SK-N-SH treated with all-trans-retinoic acid at 6 μM for 48 hours (cell line): ENCODE measurements at regions not wholly inside any gene's neighbourhood (a gene's known extent, or its start where the extent isn't known, plus 50 kb on each side); places are given as distances from the start of the nearest gene placed in this dataset.

ENCODE experiments used
- ATAC-seq: fragments of 200-7000 bp; cut with Tn5 transposase; 3 replicates; pipeline ENCODE4 v1.9.1; 2020; ENCODE audit warnings: mild to moderate bottlenecking, moderate library complexity
- CSDC2 ChIP-seq: fragments of 250-450 bp; sonication (Bioruptor Pico); IDR thresholded peaks from 2 replicates; pipeline ENCODE4 v1.5.0; 2020; ENCODE audit warnings: mild to moderate bottlenecking, moderate library complexity
- ESRRG ChIP-seq: fragments of 250-450 bp; sonication (Bioruptor Pico); IDR thresholded peaks from 2 replicates; pipeline ENCODE4 v1.6.1; 2021; ENCODE audit warnings: mild to moderate bottlenecking
- ISL1 ChIP-seq: fragments of 250-450 bp; sonication (Bioruptor Pico); IDR thresholded peaks from 2 replicates; pipeline ENCODE4 v2.1.2; 2022; ENCODE audit warnings: mild to moderate bottlenecking, moderate library complexity
- OSR1 ChIP-seq: fragments of 250-450 bp; sonication (Bioruptor Pico); IDR thresholded peaks from 2 replicates; pipeline ENCODE4 v1.8.0; 2022; ENCODE audit warnings: moderate library complexity, mild to moderate bottlenecking, inconsistent platforms
- PPARA ChIP-seq: fragments of 250-450 bp; sonication (Bioruptor Pico); IDR thresholded peaks from 2 replicates; pipeline ENCODE4 v1.5.0; 2020; ENCODE audit warnings: mild to moderate bottlenecking, borderline replicate concordance
- TOX ChIP-seq: fragments of 250-450 bp; sonication (Bioruptor Pico); IDR thresholded peaks from 2 replicates; pipeline ENCODE4 v1.8.0; 2021; ENCODE audit warnings: mild to moderate bottlenecking, moderate library complexity, borderline replicate concordance
- ZFP3 ChIP-seq: fragments of 250-450 bp; sonication (Bioruptor Pico); IDR thresholded peaks from 2 replicates; pipeline ENCODE4 v1.5.0; 2020; ENCODE audit warnings: mild to moderate bottlenecking, moderate library complexity
- ZFP30 ChIP-seq: fragments of 450-650 bp; formaldehyde crosslinking; IDR thresholded peaks from 2 replicates; pipeline ENCODE4 v1.5.0; 2022; ENCODE audit warnings: mild to moderate bottlenecking, moderate library complexity
- ZNF565 ChIP-seq: fragments of 450-650 bp; formaldehyde crosslinking; conservative IDR thresholded peaks from 2 replicates; pipeline ENCODE4 v1.5.0; 2020; ENCODE audit warnings: low read depth, mild to moderate bottlenecking, moderate library complexity
- ZNF70 ChIP-seq: fragments of 450-650 bp; formaldehyde crosslinking; IDR thresholded peaks from 2 replicates; pipeline ENCODE4 v1.5.0; 2020; ENCODE audit warnings: mild to moderate bottlenecking, moderate library complexity
- ZNF8 ChIP-seq: fragments of 450-650 bp; formaldehyde crosslinking; IDR thresholded peaks from 2 replicates; pipeline ENCODE4 v1.5.0; 2020; ENCODE audit warnings: mild to moderate bottlenecking, moderate library complexity
- TF ChIP-seq, protein P1 (sequence below): fragments of 250-450 bp; sonication (Bioruptor Pico); IDR thresholded peaks from 2 replicates; pipeline ENCODE4 v1.8.0; 2021; ENCODE audit warnings: low read depth, mild to moderate bottlenecking, moderate library complexity, borderline replicate concordance
- TF ChIP-seq, protein P2 (sequence below): fragments of 250-450 bp; sonication (Bioruptor Pico); IDR thresholded peaks from 2 replicates; pipeline ENCODE4 v1.5.0; 2020; ENCODE audit warnings: mild to moderate bottlenecking, moderate library complexity
- TF ChIP-seq, protein P3 (sequence below): fragments of 250-450 bp; sonication (Bioruptor Pico); IDR thresholded peaks from 2 replicates; pipeline ENCODE4 v1.5.1; 2020; ENCODE audit warnings: low read depth, mild to moderate bottlenecking, moderate library complexity
- TF ChIP-seq, protein P4 (sequence below): fragments of 250-450 bp; sonication (Bioruptor Pico); IDR thresholded peaks from 2 replicates; pipeline ENCODE4 v1.5.1; 2021; ENCODE audit warnings: mild to moderate bottlenecking, moderate library complexity

GRCh38 chr6:159615918-159616317 lies 77.1 kb downstream of the SOD2 start:
- no peak for ATAC-seq
- no peak for TF ChIP-seq OSR1
- TF ChIP-seq ZNF70 (CRISPR knock-in tag): no peak
- no peak for TF ChIP-seq ZFP3 (CRISPR knock-in tag)
- TF ChIP-seq CSDC2: no peak
- TF ChIP-seq, protein P1, sequence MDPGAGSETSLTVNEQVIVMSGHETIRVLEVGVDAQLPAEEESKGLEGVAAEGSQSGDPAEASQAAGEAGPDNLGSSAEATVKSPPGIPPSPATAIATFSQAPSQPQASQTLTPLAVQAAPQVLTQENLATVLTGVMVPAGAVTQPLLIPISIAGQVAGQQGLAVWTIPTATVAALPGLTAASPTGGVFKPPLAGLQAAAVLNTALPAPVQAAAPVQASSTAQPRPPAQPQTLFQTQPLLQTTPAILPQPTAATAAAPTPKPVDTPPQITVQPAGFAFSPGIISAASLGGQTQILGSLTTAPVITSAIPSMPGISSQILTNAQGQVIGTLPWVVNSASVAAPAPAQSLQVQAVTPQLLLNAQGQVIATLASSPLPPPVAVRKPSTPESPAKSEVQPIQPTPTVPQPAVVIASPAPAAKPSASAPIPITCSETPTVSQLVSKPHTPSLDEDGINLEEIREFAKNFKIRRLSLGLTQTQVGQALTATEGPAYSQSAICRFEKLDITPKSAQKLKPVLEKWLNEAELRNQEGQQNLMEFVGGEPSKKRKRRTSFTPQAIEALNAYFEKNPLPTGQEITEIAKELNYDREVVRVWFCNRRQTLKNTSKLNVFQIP (CRISPR knock-in tag): no peak

DNA sequence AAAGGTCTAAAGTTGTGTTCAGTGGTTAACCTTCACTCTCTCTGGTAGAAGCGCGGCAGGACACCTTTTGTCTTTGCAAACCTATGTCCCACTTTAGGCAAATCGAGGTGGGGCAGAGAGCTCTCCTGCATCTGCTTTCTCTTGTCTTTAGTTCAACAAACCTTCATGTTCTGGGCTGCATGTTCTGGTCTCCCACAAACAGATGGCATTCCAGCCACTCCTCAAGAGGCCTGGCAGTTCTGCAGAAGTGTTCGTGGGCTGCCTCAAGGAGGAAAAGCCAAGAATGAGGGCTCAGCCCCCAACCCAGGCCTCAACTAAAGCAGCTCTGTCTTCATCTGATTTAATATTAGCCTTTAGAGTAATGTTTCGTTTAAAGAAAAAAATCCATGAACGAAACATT lies 82.2 kb downstream of the SOD2 start:
- TF ChIP-seq ZFP30 (no peak), ZNF565 (CRISPR knock-in tag) (no peak), OSR1 (no peak), ISL1 (CRISPR knock-in tag) (no peak), CSDC2 (no peak), ZNF8 (CRISPR knock-in tag) (no peak), PPARA (no peak), TOX (no peak), ZFP3 (CRISPR knock-in tag) (no peak), ESRRG (CRISPR knock-in tag) (no peak)
- TF ChIP-seq, protein P2, sequence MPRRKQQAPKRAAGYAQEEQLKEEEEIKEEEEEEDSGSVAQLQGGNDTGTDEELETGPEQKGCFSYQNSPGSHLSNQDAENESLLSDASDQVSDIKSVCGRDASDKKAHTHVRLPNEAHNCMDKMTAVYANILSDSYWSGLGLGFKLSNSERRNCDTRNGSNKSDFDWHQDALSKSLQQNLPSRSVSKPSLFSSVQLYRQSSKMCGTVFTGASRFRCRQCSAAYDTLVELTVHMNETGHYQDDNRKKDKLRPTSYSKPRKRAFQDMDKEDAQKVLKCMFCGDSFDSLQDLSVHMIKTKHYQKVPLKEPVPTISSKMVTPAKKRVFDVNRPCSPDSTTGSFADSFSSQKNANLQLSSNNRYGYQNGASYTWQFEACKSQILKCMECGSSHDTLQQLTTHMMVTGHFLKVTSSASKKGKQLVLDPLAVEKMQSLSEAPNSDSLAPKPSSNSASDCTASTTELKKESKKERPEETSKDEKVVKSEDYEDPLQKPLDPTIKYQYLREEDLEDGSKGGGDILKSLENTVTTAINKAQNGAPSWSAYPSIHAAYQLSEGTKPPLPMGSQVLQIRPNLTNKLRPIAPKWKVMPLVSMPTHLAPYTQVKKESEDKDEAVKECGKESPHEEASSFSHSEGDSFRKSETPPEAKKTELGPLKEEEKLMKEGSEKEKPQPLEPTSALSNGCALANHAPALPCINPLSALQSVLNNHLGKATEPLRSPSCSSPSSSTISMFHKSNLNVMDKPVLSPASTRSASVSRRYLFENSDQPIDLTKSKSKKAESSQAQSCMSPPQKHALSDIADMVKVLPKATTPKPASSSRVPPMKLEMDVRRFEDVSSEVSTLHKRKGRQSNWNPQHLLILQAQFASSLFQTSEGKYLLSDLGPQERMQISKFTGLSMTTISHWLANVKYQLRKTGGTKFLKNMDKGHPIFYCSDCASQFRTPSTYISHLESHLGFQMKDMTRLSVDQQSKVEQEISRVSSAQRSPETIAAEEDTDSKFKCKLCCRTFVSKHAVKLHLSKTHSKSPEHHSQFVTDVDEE (CRISPR knock-in tag): no peak
- TF ChIP-seq, protein P3, sequence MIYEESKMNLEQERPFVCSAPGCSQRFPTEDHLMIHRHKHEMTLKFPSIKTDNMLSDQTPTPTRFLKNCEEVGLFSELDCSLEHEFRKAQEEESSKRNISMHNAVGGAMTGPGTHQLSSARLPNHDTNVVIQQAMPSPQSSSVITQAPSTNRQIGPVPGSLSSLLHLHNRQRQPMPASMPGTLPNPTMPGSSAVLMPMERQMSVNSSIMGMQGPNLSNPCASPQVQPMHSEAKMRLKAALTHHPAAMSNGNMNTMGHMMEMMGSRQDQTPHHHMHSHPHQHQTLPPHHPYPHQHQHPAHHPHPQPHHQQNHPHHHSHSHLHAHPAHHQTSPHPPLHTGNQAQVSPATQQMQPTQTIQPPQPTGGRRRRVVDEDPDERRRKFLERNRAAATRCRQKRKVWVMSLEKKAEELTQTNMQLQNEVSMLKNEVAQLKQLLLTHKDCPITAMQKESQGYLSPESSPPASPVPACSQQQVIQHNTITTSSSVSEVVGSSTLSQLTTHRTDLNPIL (CRISPR knock-in tag): no peak
- TF ChIP-seq, protein P1 (CRISPR knock-in tag): no peak
- TF ChIP-seq, all 23 proteins: peak for 0
- ATAC-seq: no peak

DNA sequence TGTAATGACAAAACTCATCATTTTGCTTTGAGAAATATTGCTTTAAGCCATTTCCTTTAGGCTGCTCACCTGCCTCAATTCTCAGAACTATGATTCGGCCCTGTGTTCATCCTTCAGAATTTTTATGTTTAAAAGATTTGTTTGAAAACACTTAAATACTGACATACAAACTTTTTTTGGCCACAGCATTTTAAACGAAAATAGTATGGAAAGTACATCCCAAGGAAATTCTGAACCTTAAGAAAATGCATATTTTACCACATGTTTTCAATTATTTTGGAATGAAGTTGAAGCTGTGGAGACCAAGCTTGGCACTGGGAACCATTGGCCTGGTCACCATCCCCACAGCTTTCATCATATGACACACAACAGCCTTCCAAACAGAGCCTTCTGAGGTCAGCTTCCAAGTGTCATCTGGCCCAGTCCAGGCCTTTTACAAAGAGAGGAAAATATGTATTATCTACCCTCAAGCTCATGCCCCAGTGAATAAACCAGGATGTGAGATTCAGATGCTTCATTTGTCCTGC lies 83.3 kb downstream of the SOD2 start:
- ATAC-seq: no peak
- TF ChIP-seq ZFP30 (no peak), TOX (no peak), CSDC2 (no peak), PPARA (no peak), ESRRG (CRISPR knock-in tag) (no peak)
- TF ChIP-seq, protein P2 (CRISPR knock-in tag): no peak
- TF ChIP-seq, protein P4, sequence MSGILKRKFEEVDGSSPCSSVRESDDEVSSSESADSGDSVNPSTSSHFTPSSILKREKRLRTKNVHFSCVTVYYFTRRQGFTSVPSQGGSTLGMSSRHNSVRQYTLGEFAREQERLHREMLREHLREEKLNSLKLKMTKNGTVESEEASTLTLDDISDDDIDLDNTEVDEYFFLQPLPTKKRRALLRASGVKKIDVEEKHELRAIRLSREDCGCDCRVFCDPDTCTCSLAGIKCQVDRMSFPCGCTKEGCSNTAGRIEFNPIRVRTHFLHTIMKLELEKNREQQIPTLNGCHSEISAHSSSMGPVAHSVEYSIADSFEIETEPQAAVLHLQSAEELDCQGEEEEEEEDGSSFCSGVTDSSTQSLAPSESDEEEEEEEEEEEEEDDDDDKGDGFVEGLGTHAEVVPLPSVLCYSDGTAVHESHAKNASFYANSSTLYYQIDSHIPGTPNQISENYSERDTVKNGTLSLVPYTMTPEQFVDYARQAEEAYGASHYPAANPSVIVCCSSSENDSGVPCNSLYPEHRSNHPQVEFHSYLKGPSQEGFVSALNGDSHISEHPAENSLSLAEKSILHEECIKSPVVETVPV (CRISPR knock-in tag): no peak
